SK-N-SH (cell line): ENCODE measurements at regions not wholly inside any gene's neighbourhood (a gene's known extent, or its start where the extent isn't known, plus 50 kb on each side); places are given as distances from the start of the nearest gene placed in this dataset.
A peak's percentile ranks its signal among the peaks of the same experiment; 100 is the strongest.

Experiments
- CTCF ChIP-seq: fragments of 200-600 bp; sonication (generic); IDR thresholded peaks from 2 replicates; pipeline ENCODE4 v1.6.1; 2017; ENCODE audit warnings: antibody characterized with exemption, mild to moderate bottlenecking, moderate library complexity
- TF ChIP-seq, protein P1 (sequence below): IDR thresholded peaks from 2 replicates; pipeline ENCODE4 v1.6.1; 2012; ENCODE audit warnings: mild to moderate bottlenecking, low read depth, low read length, moderate library complexity
- TF ChIP-seq, protein P2 (sequence below): fragments of 150-350 bp; IDR thresholded peaks from 2 replicates; pipeline ENCODE4 v1.6.1; 2016; ENCODE audit warnings: mild to moderate bottlenecking, low read depth, low read length

DNA sequence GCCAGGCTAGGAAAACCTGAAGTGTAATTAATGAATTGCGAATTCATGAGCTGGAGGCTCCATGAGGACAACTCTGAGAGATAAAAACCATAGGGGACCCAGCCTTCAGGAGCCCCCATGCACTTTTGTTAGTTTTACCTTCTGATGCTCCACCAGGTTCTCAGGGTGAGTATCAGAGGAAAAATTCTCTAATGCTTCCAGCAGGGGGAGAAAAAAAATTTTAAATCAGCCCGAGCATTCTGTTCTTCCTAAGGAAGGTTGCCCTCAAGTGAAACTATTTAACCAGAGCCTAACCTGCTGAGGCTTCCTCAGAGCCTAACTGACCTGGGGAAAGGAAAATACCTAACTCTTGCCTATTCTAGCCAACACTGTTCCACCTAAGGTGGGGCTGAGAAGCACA lies 552.6 kb downstream of the PPARGC1A start:
- TF ChIP-seq, protein P1, sequence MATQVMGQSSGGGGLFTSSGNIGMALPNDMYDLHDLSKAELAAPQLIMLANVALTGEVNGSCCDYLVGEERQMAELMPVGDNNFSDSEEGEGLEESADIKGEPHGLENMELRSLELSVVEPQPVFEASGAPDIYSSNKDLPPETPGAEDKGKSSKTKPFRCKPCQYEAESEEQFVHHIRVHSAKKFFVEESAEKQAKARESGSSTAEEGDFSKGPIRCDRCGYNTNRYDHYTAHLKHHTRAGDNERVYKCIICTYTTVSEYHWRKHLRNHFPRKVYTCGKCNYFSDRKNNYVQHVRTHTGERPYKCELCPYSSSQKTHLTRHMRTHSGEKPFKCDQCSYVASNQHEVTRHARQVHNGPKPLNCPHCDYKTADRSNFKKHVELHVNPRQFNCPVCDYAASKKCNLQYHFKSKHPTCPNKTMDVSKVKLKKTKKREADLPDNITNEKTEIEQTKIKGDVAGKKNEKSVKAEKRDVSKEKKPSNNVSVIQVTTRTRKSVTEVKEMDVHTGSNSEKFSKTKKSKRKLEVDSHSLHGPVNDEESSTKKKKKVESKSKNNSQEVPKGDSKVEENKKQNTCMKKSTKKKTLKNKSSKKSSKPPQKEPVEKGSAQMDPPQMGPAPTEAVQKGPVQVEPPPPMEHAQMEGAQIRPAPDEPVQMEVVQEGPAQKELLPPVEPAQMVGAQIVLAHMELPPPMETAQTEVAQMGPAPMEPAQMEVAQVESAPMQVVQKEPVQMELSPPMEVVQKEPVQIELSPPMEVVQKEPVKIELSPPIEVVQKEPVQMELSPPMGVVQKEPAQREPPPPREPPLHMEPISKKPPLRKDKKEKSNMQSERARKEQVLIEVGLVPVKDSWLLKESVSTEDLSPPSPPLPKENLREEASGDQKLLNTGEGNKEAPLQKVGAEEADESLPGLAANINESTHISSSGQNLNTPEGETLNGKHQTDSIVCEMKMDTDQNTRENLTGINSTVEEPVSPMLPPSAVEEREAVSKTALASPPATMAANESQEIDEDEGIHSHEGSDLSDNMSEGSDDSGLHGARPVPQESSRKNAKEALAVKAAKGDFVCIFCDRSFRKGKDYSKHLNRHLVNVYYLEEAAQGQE = no peak
- peak; percentile 27 for TF ChIP-seq CTCF
- TF ChIP-seq, protein P2, sequence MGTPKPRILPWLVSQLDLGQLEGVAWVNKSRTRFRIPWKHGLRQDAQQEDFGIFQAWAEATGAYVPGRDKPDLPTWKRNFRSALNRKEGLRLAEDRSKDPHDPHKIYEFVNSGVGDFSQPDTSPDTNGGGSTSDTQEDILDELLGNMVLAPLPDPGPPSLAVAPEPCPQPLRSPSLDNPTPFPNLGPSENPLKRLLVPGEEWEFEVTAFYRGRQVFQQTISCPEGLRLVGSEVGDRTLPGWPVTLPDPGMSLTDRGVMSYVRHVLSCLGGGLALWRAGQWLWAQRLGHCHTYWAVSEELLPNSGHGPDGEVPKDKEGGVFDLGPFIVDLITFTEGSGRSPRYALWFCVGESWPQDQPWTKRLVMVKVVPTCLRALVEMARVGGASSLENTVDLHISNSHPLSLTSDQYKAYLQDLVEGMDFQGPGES = no peak
